Right lobe of liver (tissue), 4 donors: ENCODE measurements at regions not wholly inside any gene's neighbourhood (a gene's known extent, or its start where the extent isn't known, plus 50 kb on each side); places are given as distances from the start of the nearest gene placed in this dataset.

Experiments
- POLR2A ChIP-seq: fragments of 450-650 bp; IDR thresholded peaks from one replicate; pipeline ENCODE4 v1.6.1; 2017; ENCODE audit warnings: antibody characterized with exemption, mild to moderate bottlenecking
- TF ChIP-seq, protein P1 (sequence below), 4 donors: fragments of 200-600 bp in 3 of 4; fragments of 450-650 bp in 1 of 4; IDR thresholded peaks; one replicate each; pipeline versions ENCODE4 v1.5.1 to v1.8.0; 2016 to 2022; ENCODE audit warnings: antibody characterized with exemption in 4 of 4, mild to moderate bottlenecking in 2 of 4
- donor health status: DM: no; HTN: no; CAD: no.
- donor health status: DM: no; HTN: no; CAD: no.
- donor health status: DM: no; HTN: yes; CAD: no.

DNA sequence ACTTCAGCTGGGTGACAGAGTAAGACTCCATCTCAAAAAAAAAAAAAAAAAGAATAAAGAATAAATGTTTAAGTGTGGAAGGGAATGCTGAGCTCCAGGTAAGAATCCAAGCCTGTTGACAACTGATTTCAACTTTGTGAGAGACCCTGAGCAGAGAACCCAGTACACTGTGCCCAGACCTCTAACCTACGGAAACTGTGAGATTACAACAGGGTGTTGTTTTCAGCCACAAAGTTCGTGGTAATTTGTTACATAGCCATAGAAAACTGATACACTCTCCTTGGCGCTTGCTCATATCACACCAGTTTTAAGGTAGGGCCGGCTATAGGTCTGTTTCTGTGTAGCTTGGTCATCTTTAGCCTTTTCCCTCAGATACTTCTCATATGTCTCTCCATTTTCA lies 98.4 kb upstream of the PAPOLG start:
- TF ChIP-seq, protein P1, sequence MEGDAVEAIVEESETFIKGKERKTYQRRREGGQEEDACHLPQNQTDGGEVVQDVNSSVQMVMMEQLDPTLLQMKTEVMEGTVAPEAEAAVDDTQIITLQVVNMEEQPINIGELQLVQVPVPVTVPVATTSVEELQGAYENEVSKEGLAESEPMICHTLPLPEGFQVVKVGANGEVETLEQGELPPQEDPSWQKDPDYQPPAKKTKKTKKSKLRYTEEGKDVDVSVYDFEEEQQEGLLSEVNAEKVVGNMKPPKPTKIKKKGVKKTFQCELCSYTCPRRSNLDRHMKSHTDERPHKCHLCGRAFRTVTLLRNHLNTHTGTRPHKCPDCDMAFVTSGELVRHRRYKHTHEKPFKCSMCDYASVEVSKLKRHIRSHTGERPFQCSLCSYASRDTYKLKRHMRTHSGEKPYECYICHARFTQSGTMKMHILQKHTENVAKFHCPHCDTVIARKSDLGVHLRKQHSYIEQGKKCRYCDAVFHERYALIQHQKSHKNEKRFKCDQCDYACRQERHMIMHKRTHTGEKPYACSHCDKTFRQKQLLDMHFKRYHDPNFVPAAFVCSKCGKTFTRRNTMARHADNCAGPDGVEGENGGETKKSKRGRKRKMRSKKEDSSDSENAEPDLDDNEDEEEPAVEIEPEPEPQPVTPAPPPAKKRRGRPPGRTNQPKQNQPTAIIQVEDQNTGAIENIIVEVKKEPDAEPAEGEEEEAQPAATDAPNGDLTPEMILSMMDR (IDR thresholded peaks at IDR 0.05), result no peak
- no peak for TF ChIP-seq POLR2A
